CD4-positive, alpha-beta T cell treated with Interleukin-2 at 100 ng/mL for 4 hours (primary cell): ENCODE measurements at regions not wholly inside any gene's neighbourhood (a gene's known extent, or its start where the extent isn't known, plus 50 kb on each side); places are given as distances from the start of the nearest gene placed in this dataset.

Source experiments
- DNase-seq: peaks from one replicate; pipeline ENCODE4 v3.0.0-alpha.2; 2020; ENCODE audit warnings: low spot score

- DNase-seq = no peak
Measured at GRCh38 chr5:118279540-118280294, 708.6 kb downstream of the DTWD2 start.

GRCh38 chr5:118270526-118270925 is 717.8 kb downstream of the DTWD2 start:
- DNase-seq = no peak

GRCh38 chr5:118258223-118258622 is 730.1 kb downstream of the DTWD2 start:
- DNase-seq = no peak

GRCh38 chr5:118257066-118257465 is 731.3 kb downstream of the DTWD2 start:
- no peak for DNase-seq

GRCh38 chr5:118253225-118254061 is 734.9 kb downstream of the DTWD2 start:
- no peak for DNase-seq

GRCh38 chr5:118249386-118249785 is 739.0 kb downstream of the DTWD2 start:
- no peak for DNase-seq

- DNase-seq = no peak
Measured at GRCh38 chr5:118247458-118247857, 740.9 kb downstream of the DTWD2 start.

GRCh38 chr5:118243613-118244012 is 744.7 kb downstream of the DTWD2 start:
- no peak for DNase-seq

- no peak for DNase-seq
Measured at GRCh38 chr5:118243068-118243467, 745.3 kb downstream of the DTWD2 start.

GRCh38 chr5:118236108-118236849 is 752.1 kb downstream of the DTWD2 start:
- DNase-seq = no peak

- DNase-seq = no peak
Measured at GRCh38 chr5:118233606-118234005, 754.7 kb downstream of the DTWD2 start.

GRCh38 chr5:118228489-118228888 is 759.9 kb downstream of the DTWD2 start:
- DNase-seq = no peak

GRCh38 chr5:118224546-118224945 is 763.8 kb downstream of the DTWD2 start:
- DNase-seq = no peak

GRCh38 chr5:118220556-118221195 is 767.7 kb downstream of the DTWD2 start:
- DNase-seq = no peak

GRCh38 chr5:118211606-118212005 is 776.7 kb downstream of the DTWD2 start:
- DNase-seq = no peak

- DNase-seq = no peak
Measured at GRCh38 chr5:118208031-118208453, 780.3 kb downstream of the DTWD2 start.

- no peak for DNase-seq
Measured at GRCh38 chr5:118199801-118200200, 788.5 kb downstream of the DTWD2 start.

- no peak for DNase-seq
Measured at GRCh38 chr5:118196229-118196628, 792.1 kb downstream of the DTWD2 start.

GRCh38 chr5:118195211-118195610 is 793.1 kb downstream of the DTWD2 start:
- no peak for DNase-seq

GRCh38 chr5:118193194-118193905 is 795.0 kb downstream of the DTWD2 start:
- no peak for DNase-seq

- DNase-seq = no peak
Measured at GRCh38 chr5:118185018-118185417, 803.3 kb downstream of the DTWD2 start.
